ENCODE measurements at regions not wholly inside any gene's neighbourhood (a gene's known extent, or its start where the extent isn't known, plus 50 kb on each side); places are given as distances from the start of the nearest gene placed in this dataset.

DNA sequence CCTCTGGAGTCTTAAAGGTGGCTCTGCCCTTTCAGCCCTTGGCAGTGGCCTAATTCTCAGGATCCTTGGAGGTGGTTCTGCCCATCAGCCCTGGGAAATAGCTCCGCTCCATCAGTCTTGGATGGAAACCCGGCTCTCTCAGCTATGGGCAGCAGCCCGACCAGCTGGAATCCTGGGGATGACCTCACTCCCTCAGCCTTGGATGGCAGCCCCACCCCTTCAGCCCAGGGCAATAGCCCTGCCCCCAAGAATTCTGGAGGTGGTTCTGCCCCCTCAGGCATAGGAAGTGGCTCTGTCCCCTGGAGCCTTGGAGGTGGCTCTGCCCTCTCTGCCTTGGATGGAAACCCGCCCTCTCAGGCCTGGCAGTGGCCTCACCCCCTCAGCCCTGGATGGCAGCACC, 127.7 kb downstream of the RBMX2 start:
- Histone ChIP-seq H4K20me1 (ENCODE audit: insufficient read depth, low read length) (no peaks in the 10 kb centered on the region), H3F3A (ENCODE audit: insufficient read depth, low read length) (no peaks in the 10 kb centered on the region), H3K27ac (ENCODE audit: low read depth, low read length, poor library complexity, severe bottlenecking) (no peak overlapping the region), H3K9me2 (ENCODE audit: low read depth, low read length) (no peaks in the 10 kb centered on the region), H3K4me3 (ENCODE audit: low read depth, low read length, poor library complexity, severe bottlenecking) (no peak overlapping the region), H3K27me3 (ENCODE audit: insufficient read depth, low read length) (no peaks in the 10 kb centered on the region), H3K4me1 (ENCODE audit: insufficient read depth, low read length, severe bottlenecking) (no peaks in the 10 kb centered on the region), H3K79me2 (ENCODE audit: insufficient read depth, low read length) (no peaks in the 10 kb centered on the region), H3K9ac (ENCODE audit: low read length) (no peak overlapping the region), H3K4me2 (ENCODE audit: low read length) (no peak overlapping the region), H2AFZ (ENCODE audit: low read length) (no peak overlapping the region), H3K36me3 (ENCODE audit: insufficient read depth, low read length) (no peaks in the 10 kb centered on the region), H3K9me3 (ENCODE audit: low read length) (no peaks in the 10 kb centered on the region)
- no peak for TF ChIP-seq EZH2 (IDR thresholded peaks at IDR 0.05; ENCODE audit: borderline replicate concordance, low read length)
- TF ChIP-seq, protein P1, sequence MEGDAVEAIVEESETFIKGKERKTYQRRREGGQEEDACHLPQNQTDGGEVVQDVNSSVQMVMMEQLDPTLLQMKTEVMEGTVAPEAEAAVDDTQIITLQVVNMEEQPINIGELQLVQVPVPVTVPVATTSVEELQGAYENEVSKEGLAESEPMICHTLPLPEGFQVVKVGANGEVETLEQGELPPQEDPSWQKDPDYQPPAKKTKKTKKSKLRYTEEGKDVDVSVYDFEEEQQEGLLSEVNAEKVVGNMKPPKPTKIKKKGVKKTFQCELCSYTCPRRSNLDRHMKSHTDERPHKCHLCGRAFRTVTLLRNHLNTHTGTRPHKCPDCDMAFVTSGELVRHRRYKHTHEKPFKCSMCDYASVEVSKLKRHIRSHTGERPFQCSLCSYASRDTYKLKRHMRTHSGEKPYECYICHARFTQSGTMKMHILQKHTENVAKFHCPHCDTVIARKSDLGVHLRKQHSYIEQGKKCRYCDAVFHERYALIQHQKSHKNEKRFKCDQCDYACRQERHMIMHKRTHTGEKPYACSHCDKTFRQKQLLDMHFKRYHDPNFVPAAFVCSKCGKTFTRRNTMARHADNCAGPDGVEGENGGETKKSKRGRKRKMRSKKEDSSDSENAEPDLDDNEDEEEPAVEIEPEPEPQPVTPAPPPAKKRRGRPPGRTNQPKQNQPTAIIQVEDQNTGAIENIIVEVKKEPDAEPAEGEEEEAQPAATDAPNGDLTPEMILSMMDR (IDR thresholded peaks at IDR 0.05; ENCODE audit: low read length) = no peak

DNA sequence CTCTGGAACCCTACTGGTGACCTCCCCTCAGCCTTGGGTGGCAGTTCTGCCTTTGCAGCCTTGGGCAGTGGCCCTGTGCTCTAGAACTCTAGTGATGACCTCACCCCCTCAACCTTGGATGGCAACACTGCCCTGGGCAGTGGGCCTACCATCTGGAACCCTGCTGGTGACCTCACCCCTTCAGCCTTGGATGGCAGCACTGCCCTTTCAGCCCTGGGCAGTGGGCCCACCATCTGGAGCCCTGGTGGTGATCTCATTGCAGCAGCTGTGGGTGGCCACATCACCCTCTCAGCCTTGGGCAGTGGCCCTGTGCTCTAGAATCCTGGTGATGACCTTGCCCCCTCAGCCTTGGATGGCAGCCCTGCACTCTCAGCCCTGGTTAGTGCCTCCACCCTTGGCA, 129.3 kb downstream of the RBMX2 start:
- Histone ChIP-seq H3K4me1 (ENCODE audit: insufficient read depth, low read length, severe bottlenecking) (no peaks in the 10 kb centered on the region), H3K9ac (ENCODE audit: low read length) (no peak overlapping the region), H3K9me2 (ENCODE audit: low read depth, low read length) (no peaks in the 10 kb centered on the region), H3K79me2 (ENCODE audit: insufficient read depth, low read length) (no peaks in the 10 kb centered on the region), H3K27me3 (ENCODE audit: insufficient read depth, low read length) (no peaks in the 10 kb centered on the region), H2AFZ (ENCODE audit: low read length) (no peak overlapping the region), H3K4me2 (ENCODE audit: low read length) (no peak overlapping the region), H3K27ac (ENCODE audit: low read depth, low read length, poor library complexity, severe bottlenecking) (no peak overlapping the region), H4K20me1 (ENCODE audit: insufficient read depth, low read length) (no peaks in the 10 kb centered on the region), H3F3A (ENCODE audit: insufficient read depth, low read length) (no peaks in the 10 kb centered on the region), H3K4me3 (ENCODE audit: low read depth, low read length, poor library complexity, severe bottlenecking) (no peak overlapping the region), H3K36me3 (ENCODE audit: insufficient read depth, low read length) (no peaks in the 10 kb centered on the region), H3K9me3 (ENCODE audit: low read length) (no peaks in the 10 kb centered on the region)
- TF ChIP-seq EZH2 (IDR thresholded peaks at IDR 0.05; ENCODE audit: borderline replicate concordance, low read length) = no peak
- TF ChIP-seq, protein P1 (IDR thresholded peaks at IDR 0.05; ENCODE audit: low read length) = no peak

DNA sequence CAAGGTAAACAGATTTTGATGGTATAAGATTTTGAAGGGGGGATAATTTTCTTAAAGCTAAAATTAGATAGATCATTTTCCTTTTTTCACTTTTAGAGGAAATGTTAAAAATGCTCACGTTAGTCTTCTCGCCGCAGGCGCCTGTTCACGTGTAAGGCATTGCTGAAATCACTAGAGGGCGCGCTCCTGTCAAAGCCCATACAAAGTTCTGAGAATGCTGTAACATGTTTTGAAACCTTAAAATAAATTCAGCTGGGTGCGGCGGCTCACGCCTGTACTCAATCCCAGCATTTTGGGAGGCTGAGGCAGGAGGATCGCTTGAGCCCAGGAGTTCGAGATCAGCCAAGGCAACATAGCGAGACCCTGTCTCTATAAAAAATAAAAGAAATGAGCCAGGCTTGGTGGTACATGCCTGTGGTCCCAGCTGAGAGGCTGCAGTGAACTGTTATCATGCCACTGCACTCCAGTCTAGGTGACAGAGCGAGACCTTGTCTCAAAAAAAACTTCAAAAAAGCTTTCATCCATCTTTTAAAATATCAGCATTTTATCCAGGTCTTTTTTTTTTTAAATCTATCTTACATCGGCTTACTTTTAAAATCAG, 138.0 kb downstream of the RBMX2 start:
- no peak overlapping the region for H3K27ac ChIP-seq (ENCODE audit: low read depth, low read length, poor library complexity, severe bottlenecking)
- no peaks in the 10 kb centered on the region for H4K20me1 ChIP-seq (ENCODE audit: insufficient read depth, low read length)
- no peaks in the 10 kb centered on the region for H3K9me3 ChIP-seq (ENCODE audit: low read length)
- no peaks in the 10 kb centered on the region for H3F3A ChIP-seq (ENCODE audit: insufficient read depth, low read length)
- H3K27me3 ChIP-seq (ENCODE audit: insufficient read depth, low read length) = no peaks in the 10 kb centered on the region
- no peaks in the 10 kb centered on the region for H3K9me2 ChIP-seq (ENCODE audit: low read depth, low read length)
- H3K4me3 ChIP-seq (ENCODE audit: low read depth, low read length, poor library complexity, severe bottlenecking) = no peak overlapping the region
- no peaks in the 10 kb centered on the region for H3K79me2 ChIP-seq (ENCODE audit: insufficient read depth, low read length)
- H3K9ac ChIP-seq (ENCODE audit: low read length) = no peak overlapping the region
- TF ChIP-seq, protein P1 (IDR thresholded peaks at IDR 0.05; ENCODE audit: low read length) = peak; percentile 61
- no peak for TF ChIP-seq EZH2 (IDR thresholded peaks at IDR 0.05; ENCODE audit: borderline replicate concordance, low read length)
- H3K4me1 ChIP-seq (ENCODE audit: insufficient read depth, low read length, severe bottlenecking) = no peaks in the 10 kb centered on the region
- no peaks in the 10 kb centered on the region for H3K36me3 ChIP-seq (ENCODE audit: insufficient read depth, low read length)
- H2AFZ ChIP-seq (ENCODE audit: low read length) = no peak overlapping the region
- H3K4me2 ChIP-seq (ENCODE audit: low read length) = no peak overlapping the region
